H1 (cell line): ENCODE measurements at regions not wholly inside any gene's neighbourhood (a gene's known extent, or its start where the extent isn't known, plus 50 kb on each side); places are given as distances from the start of the nearest gene placed in this dataset.

Source experiments
- CTCF ChIA-PET: fragments of 300-600 bp; sonication (Branson Sonifier 250); formaldehyde crosslinking; loops from one replicate; lab custom pipeline; 2021; ENCODE audit not compliant: partially characterized antibody; lab: Charles Lee
- POLR2A ChIA-PET: fragments of 300-600 bp; sonication (Branson Sonifier 250); formaldehyde crosslinking; loops from one replicate; lab custom pipeline; 2021; ENCODE audit warnings: inconsistent platforms; ENCODE audit not compliant: partially characterized antibody; lab: Charles Lee
- DNase-seq, 2 experiments: peaks; one replicate each; pipeline versions ENCODE4 v3.0.0 to v3.0.0-alpha.2; 2010 to 2022; ENCODE audit warnings: low spot score in 2 of 2, low read depth in 1 of 2, mixed read lengths in 1 of 2
- FAIRE-seq: peaks from 2 replicates; lab custom pipeline; 2011; peaks lifted over from hg19 to GRCh38; lab: Jason Lieb, UNC
- H2AFZ ChIP-seq: 2 replicates; pipeline ENCODE4 v1.8.1; 2012; ENCODE audit warnings: low read length, inconsistent platforms
- H2AK5ac ChIP-seq: 2 replicates; pipeline ENCODE4 v1.6.1; 2013; ENCODE audit warnings: low read depth, low read length
- H2BK120ac ChIP-seq: replicated peaks from 2 replicates; pipeline ENCODE3; 2013; ENCODE audit warnings: low read depth, low read length, inconsistent platforms
- H2BK12ac ChIP-seq: 2 replicates; pipeline ENCODE4 v1.6.1; 2013; ENCODE audit warnings: low read depth, low read length
- H2BK15ac ChIP-seq: 2 replicates; pipeline ENCODE4 v1.6.1; 2013; ENCODE audit warnings: low read length
- H2BK20ac ChIP-seq: 2 replicates; pipeline ENCODE4 v1.6.1; 2013; ENCODE audit warnings: low read length
- H2BK5ac ChIP-seq: 2 replicates; pipeline ENCODE4 v1.6.1; 2013; ENCODE audit warnings: low read depth, low read length
- H3K14ac ChIP-seq: 2 replicates; pipeline ENCODE4 v1.6.1; 2013; ENCODE audit warnings: inconsistent platforms; ENCODE audit not compliant: insufficient read length
- H3K18ac ChIP-seq: 2 replicates; pipeline ENCODE4 v1.6.1; 2013; ENCODE audit warnings: low read length; ENCODE audit errors: extremely low read depth
- H3K23ac ChIP-seq: 2 replicates; pipeline ENCODE4 v1.6.1; 2013; ENCODE audit warnings: inconsistent platforms; ENCODE audit not compliant: insufficient read length
- H3K23me2 ChIP-seq: 2 replicates; pipeline ENCODE4 v1.6.1; 2013; ENCODE audit warnings: low read depth, low read length
- H3K27ac ChIP-seq: 2 replicates; pipeline ENCODE4 v1.6.1; 2011; ENCODE audit warnings: low read depth, low read length, inconsistent platforms
- H3K27me3 ChIP-seq, 4 experiments: replicated peaks in 1 of 4; 1 replicate in 1 of 4; 2 replicates in 3 of 4; pipeline versions ENCODE4 v1.6.1 to v1.8.1; 2011 to 2013; ENCODE audit warnings: low read length in 3 of 4, mild to moderate bottlenecking in 3 of 4, inconsistent platforms in 2 of 4, mixed read lengths in 2 of 4, moderate library complexity in 1 of 4; ENCODE audit not compliant: control insufficient read depth in 3 of 4, insufficient read depth in 3 of 4; ENCODE audit errors: extremely low read depth in 1 of 4
- H3K36me3 ChIP-seq, 4 experiments: 2 replicates each; pipeline versions ENCODE4 v1.6.1 to v1.8.1; 2011 to 2013; ENCODE audit warnings: mild to moderate bottlenecking in 4 of 4, low read length in 3 of 4, moderate library complexity in 2 of 4, control low read depth in 1 of 4, inconsistent platforms in 1 of 4; ENCODE audit not compliant: insufficient read depth in 4 of 4, control insufficient read depth in 2 of 4
- H3K4ac ChIP-seq: replicated peaks from 2 replicates; pipeline ENCODE3; 2013; ENCODE audit warnings: low read length, low read depth, mixed read lengths, inconsistent platforms; ENCODE audit not compliant: insufficient read length
- H3K4me1 ChIP-seq, 4 experiments: replicated peaks in 1 of 4; 1 replicate in 1 of 4; 2 replicates in 3 of 4; pipeline versions ENCODE4 v1.6.1 to v1.8.1; 2011 to 2013; ENCODE audit warnings: low read length in 3 of 4, inconsistent platforms in 2 of 4, mixed read lengths in 1 of 4; ENCODE audit not compliant: insufficient read depth in 4 of 4, control insufficient read depth in 3 of 4
- H3K4me2 ChIP-seq, 2 experiments: 2 replicates each; pipeline versions ENCODE4 v1.6.1 to v1.8.1; 2011 to 2013; ENCODE audit warnings: low read depth in 2 of 2, low read length in 2 of 2, control low read depth in 1 of 2, inconsistent platforms in 1 of 2, mild to moderate bottlenecking in 1 of 2; ENCODE audit not compliant: insufficient read depth in 1 of 2
- H3K4me3 ChIP-seq, 4 experiments: fragments of 200-600, 300-600 bp in 1 of 4; sonication (generic), shearing (Covaris generic), sonication (Bioruptor Twin) in 1 of 4; 2 replicates each; pipeline versions ENCODE4 v1.5.1 to v1.8.1; 2011 to 2016; ENCODE audit warnings: low read length in 4 of 4, low read depth in 3 of 4, control low read depth in 2 of 4, inconsistent platforms in 2 of 4, mild to moderate bottlenecking in 2 of 4, mixed read lengths in 1 of 4, moderate library complexity in 1 of 4; ENCODE audit not compliant: insufficient read depth in 2 of 4; ENCODE audit errors: extremely low read depth in 1 of 4
- H3K56ac ChIP-seq: replicated peaks from 2 replicates; pipeline ENCODE3; 2013; ENCODE audit warnings: low read depth, mild to moderate bottlenecking, mixed read lengths, low read length, inconsistent platforms; ENCODE audit not compliant: insufficient read length
- H3K79me1 ChIP-seq: 2 replicates; pipeline ENCODE4 v1.6.1; 2013; ENCODE audit warnings: low read depth, low read length, control low read depth
- H3K79me2 ChIP-seq, 2 experiments: 2 replicates each; pipeline versions ENCODE4 v1.6.1 to v1.8.1; 2012 to 2013; ENCODE audit warnings: low read length in 2 of 2, mild to moderate bottlenecking in 2 of 2, inconsistent platforms in 1 of 2; ENCODE audit not compliant: insufficient read depth in 2 of 2, control insufficient read depth in 1 of 2
- H3K9ac ChIP-seq, 4 experiments: replicated peaks in 1 of 4; 1 replicate in 1 of 4; 2 replicates in 3 of 4; pipeline versions ENCODE4 v1.6.1 to v1.8.1; 2011 to 2013; ENCODE audit warnings: low read depth in 3 of 4, low read length in 3 of 4, control low read depth in 2 of 4, mild to moderate bottlenecking in 2 of 4, moderate library complexity in 2 of 4, inconsistent platforms in 1 of 4; ENCODE audit errors: extremely low read depth in 1 of 4
- H3K9me3 ChIP-seq, 2 experiments: 2 replicates each; pipeline versions ENCODE4 v1.6.1 to v1.8.1; 2012 to 2013; ENCODE audit warnings: mild to moderate bottlenecking in 2 of 2, moderate library complexity in 2 of 2, control low read depth in 1 of 2, inconsistent platforms in 1 of 2, low read depth in 1 of 2, low read length in 1 of 2, mixed read lengths in 1 of 2; ENCODE audit not compliant: insufficient read depth in 2 of 2
- H4K20me1 ChIP-seq, 2 experiments: replicated peaks in 1 of 2; 2 replicates each; pipeline versions ENCODE3 to v1.8.1; 2011 to 2013; ENCODE audit warnings: inconsistent platforms in 2 of 2, low read length in 2 of 2, mild to moderate bottlenecking in 1 of 2; ENCODE audit not compliant: insufficient read depth in 2 of 2, control insufficient read depth in 1 of 2
- H4K5ac ChIP-seq: 2 replicates; pipeline ENCODE4 v1.6.1; 2013; ENCODE audit warnings: low read length, low read depth, mixed read lengths, inconsistent platforms; ENCODE audit not compliant: insufficient read length
- H4K8ac ChIP-seq: 2 replicates; pipeline ENCODE4 v1.8.0; 2013; ENCODE audit warnings: mild to moderate bottlenecking, moderate library complexity, low read length, inconsistent platforms; ENCODE audit not compliant: insufficient read depth; ENCODE audit errors: extremely low read depth
- H4K91ac ChIP-seq: replicated peaks from 2 replicates; pipeline ENCODE3; 2013; ENCODE audit warnings: low read length, mixed read lengths, inconsistent platforms; ENCODE audit not compliant: insufficient read length
- BRCA1 ChIP-seq: IDR thresholded peaks from 2 replicates; pipeline ENCODE4 v1.6.1; 2012; ENCODE audit warnings: low read depth, low read length, improper control_type of control experiment
- CBX8 ChIP-seq: fragments of 300-800, 300-1000 bp; sonication (generic); IDR thresholded peaks from 2 replicates; pipeline ENCODE4 v1.7.1; 2016; ENCODE audit warnings: low read depth, low read length, borderline replicate concordance
- EP300 ChIP-seq, 2 experiments: IDR thresholded peaks; 1 replicate in 1 of 2; 2 replicates in 1 of 2; pipeline ENCODE4 v1.6.1; 2011 to 2012; ENCODE audit warnings: low read depth in 2 of 2, low read length in 2 of 2, mild to moderate bottlenecking in 2 of 2, borderline replicate concordance in 1 of 2, inconsistent platforms in 1 of 2, moderate library complexity in 1 of 2
- GABPA ChIP-seq: IDR thresholded peaks from 2 replicates; pipeline ENCODE4 v1.6.1; 2011; ENCODE audit warnings: mild to moderate bottlenecking, low read length, moderate library complexity, borderline replicate concordance; ENCODE audit not compliant: insufficient read depth
- KDM4A ChIP-seq: IDR thresholded peaks from one replicate; pipeline ENCODE4 v1.7.1; 2012; ENCODE audit warnings: low read depth, mild to moderate bottlenecking, moderate library complexity, low read length, inconsistent platforms; ENCODE audit not compliant: severe bottlenecking
- SAP30 ChIP-seq: fragments of 300-600 bp; sonication (generic); IDR thresholded peaks from 2 replicates; pipeline ENCODE4 v1.7.1; 2012; ENCODE audit warnings: low read length, moderate library complexity, mild to moderate bottlenecking, inconsistent platforms; ENCODE audit not compliant: insufficient read depth, insufficient replicate concordance
- SRF ChIP-seq: IDR thresholded peaks from 2 replicates; pipeline ENCODE4 v1.6.1; 2011; ENCODE audit warnings: mild to moderate bottlenecking, low read depth, low read length, moderate library complexity
- SUZ12 ChIP-seq: fragments of 200-600 bp; sonication (generic); IDR thresholded peaks from 2 replicates; pipeline ENCODE4 v1.6.1; 2012; ENCODE audit warnings: mild to moderate bottlenecking, inconsistent platforms, low read length, moderate library complexity, mixed read lengths
- TEAD4 ChIP-seq: IDR thresholded peaks from 2 replicates; pipeline ENCODE4 v1.6.1; 2012; ENCODE audit warnings: low read depth, low read length, inconsistent platforms, mixed read lengths
- ZNF274 ChIP-seq: IDR thresholded peaks from 2 replicates; pipeline ENCODE4 v1.7.0; 2012; ENCODE audit warnings: low read length, borderline replicate concordance; ENCODE audit errors: extremely low read depth
- WGBS, 2 experiments: shearing (Covaris generic) in 1 of 2; methylation state at CpG; one replicate each; pipeline versions ENCODE4 v1.1.6 to v1.1.7; 2013 to 2015; ENCODE audit warnings: low lambda C conversion rate in 2 of 2, mixed read lengths in 2 of 2, inconsistent platforms in 1 of 2, low coverage in 1 of 2, missing lambda C conversion rate in 1 of 2; ENCODE audit not compliant: insufficient replicate concordance in 2 of 2, insufficient coverage in 1 of 2, insufficient read length in 1 of 2; ENCODE audit errors: extremely low coverage in 1 of 2, missing lambda C conversion rate in 1 of 2; 5-methylcytosine and 5-hydroxymethylcytosine counted together
- TF ChIP-seq, protein P1 (sequence below): IDR thresholded peaks from 2 replicates; pipeline ENCODE4 v1.6.1; 2012; ENCODE audit warnings: inconsistent platforms
- TF ChIP-seq, protein P2 (sequence below): IDR thresholded peaks from 2 replicates; pipeline ENCODE4 v1.6.1; 2012; ENCODE audit warnings: low read length, inconsistent platforms

DNA sequence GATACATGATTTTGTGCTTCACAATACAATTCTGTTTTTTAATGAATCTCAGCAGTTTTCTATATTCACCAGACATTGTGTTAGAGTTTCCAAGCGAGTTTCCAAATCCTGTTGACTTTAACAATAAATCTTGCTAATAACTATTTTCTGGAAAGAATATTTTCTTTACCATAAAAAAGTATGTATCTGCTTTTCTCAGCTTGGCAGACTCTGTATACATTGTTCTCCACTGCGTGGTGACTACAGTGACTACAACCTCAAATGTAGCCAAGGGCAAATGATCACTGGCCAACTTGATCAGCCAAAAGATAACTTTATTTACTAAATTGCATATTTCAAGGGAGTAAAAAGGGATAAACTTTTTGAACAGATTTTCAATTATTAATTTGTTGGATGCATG, 325.9 kb upstream of the ADAMTS5 start:
- Histone ChIP-seq H2BK5ac (no peak overlapping the region), H2AFZ (no peak overlapping the region), H3K23me2 (no peaks in the 10 kb centered on the region), H3K36me3 (no peaks in the 10 kb centered on the region), H3K9me3 (no peaks in the 10 kb centered on the region), H3K27ac (no peak overlapping the region), H3K56ac (no peak overlapping the region), H3K18ac (no peak overlapping the region), H4K5ac (no peak overlapping the region), H3K9ac (no peak overlapping the region), H3K14ac (no peak overlapping the region), H2BK12ac (no peak overlapping the region), H2BK15ac (no peak overlapping the region), H2BK20ac (no peak overlapping the region), H4K91ac (no peak overlapping the region), H3K79me1 (no peaks in the 10 kb centered on the region), H3K23ac (no peak overlapping the region), H2AK5ac (no peak overlapping the region), H4K8ac (no peak overlapping the region), H3K4me2 (no peak overlapping the region), H3K79me2 (no peaks in the 10 kb centered on the region), H3K4ac (no peak overlapping the region), H4K20me1 (no peaks in the 10 kb centered on the region), H3K4me1 (no peaks in the 10 kb centered on the region), H3K27me3 (no peaks in the 10 kb centered on the region), H2BK120ac (no peak overlapping the region), H3K4me3 (no peak overlapping the region)
- ChIA-PET POLR2A (no interaction called here), CTCF (no interaction called here)
- no peak for DNase-seq
- FAIRE-seq, result no peak
- 91% methylated on average over 2 of the region's 2 CpGs; no CpG with 5 or more reads in 1 of the 2 experiments for WGBS, 2 experiments
- TF ChIP-seq TEAD4 (no peak), SAP30 (no peak), SRF (no peak), SUZ12 (no peak), CBX8 (no peak), BRCA1 (no peak), GABPA (no peak), KDM4A (no peak), ZNF274 (no peak), EP300 (IDR thresholded peaks at IDR 0.05; ENCODE audit: borderline replicate concordance in 1 of 2, low read depth in 2 of 2, low read length in 2 of 2) (no peak)
- TF ChIP-seq, protein P1, sequence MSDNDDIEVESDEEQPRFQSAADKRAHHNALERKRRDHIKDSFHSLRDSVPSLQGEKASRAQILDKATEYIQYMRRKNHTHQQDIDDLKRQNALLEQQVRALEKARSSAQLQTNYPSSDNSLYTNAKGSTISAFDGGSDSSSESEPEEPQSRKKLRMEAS, result no peak
- TF ChIP-seq, protein P2, sequence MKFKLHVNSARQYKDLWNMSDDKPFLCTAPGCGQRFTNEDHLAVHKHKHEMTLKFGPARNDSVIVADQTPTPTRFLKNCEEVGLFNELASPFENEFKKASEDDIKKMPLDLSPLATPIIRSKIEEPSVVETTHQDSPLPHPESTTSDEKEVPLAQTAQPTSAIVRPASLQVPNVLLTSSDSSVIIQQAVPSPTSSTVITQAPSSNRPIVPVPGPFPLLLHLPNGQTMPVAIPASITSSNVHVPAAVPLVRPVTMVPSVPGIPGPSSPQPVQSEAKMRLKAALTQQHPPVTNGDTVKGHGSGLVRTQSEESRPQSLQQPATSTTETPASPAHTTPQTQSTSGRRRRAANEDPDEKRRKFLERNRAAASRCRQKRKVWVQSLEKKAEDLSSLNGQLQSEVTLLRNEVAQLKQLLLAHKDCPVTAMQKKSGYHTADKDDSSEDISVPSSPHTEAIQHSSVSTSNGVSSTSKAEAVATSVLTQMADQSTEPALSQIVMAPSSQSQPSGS, result no peak
